NCI-H345 treated with DMSO at 0.1 percent for 48 hours (cell line): ENCODE measurements at regions not wholly inside any gene's neighbourhood (a gene's known extent, or its start where the extent isn't known, plus 50 kb on each side); places are given as distances from the start of the nearest gene placed in this dataset.

ENCODE experiments used
- DNase-seq: peaks from one replicate; lab custom pipeline; 2025; ENCODE audit not compliant: unreplicated experiment; lab: John Stamatoyannopoulos, UW

- no peak for DNase-seq
These were observed 732.6 kb downstream of the KCNJ3 start for GRCh38 chr2:155431004-155431507.

GRCh38 chr2:155427470-155427869, 729.0 kb downstream of the KCNJ3 start:
- DNase-seq: no peak

GRCh38 chr2:155424518-155424917, 726.0 kb downstream of the KCNJ3 start:
- no peak for DNase-seq

- no peak for DNase-seq
These were observed 720.3 kb downstream of the KCNJ3 start for GRCh38 chr2:155418753-155419152.

- DNase-seq: no peak
These were observed 714.1 kb downstream of the KCNJ3 start for GRCh38 chr2:155412598-155412997.

GRCh38 chr2:155404433-155405002, 706.0 kb downstream of the KCNJ3 start:
- no peak for DNase-seq

- DNase-seq: no peak
These were observed 694.9 kb downstream of the KCNJ3 start for GRCh38 chr2:155393406-155393805.

GRCh38 chr2:155391613-155392130, 693.2 kb downstream of the KCNJ3 start:
- DNase-seq: no peak

GRCh38 chr2:155389224-155389623, 690.7 kb downstream of the KCNJ3 start:
- no peak for DNase-seq

GRCh38 chr2:155384555-155385123, 686.1 kb downstream of the KCNJ3 start:
- DNase-seq: no peak

- DNase-seq: no peak
These were observed 684.3 kb downstream of the KCNJ3 start for GRCh38 chr2:155382776-155383175.

GRCh38 chr2:155381436-155381835, 682.9 kb downstream of the KCNJ3 start:
- no peak for DNase-seq

GRCh38 chr2:155379494-155379893, 681.0 kb downstream of the KCNJ3 start:
- DNase-seq: no peak

- DNase-seq: no peak
These were observed 679.5 kb downstream of the KCNJ3 start for GRCh38 chr2:155377931-155378444.

GRCh38 chr2:155377266-155377680, 678.8 kb downstream of the KCNJ3 start:
- DNase-seq: peak; percentile 12

- peak; percentile 7 for DNase-seq
These were observed 674.5 kb downstream of the KCNJ3 start for GRCh38 chr2:155372969-155373368.

GRCh38 chr2:155368934-155369333, 670.4 kb downstream of the KCNJ3 start:
- peak; percentile 12 for DNase-seq

GRCh38 chr2:155364766-155365165, 666.3 kb downstream of the KCNJ3 start:
- no peak for DNase-seq

GRCh38 chr2:155363349-155363888, 664.9 kb downstream of the KCNJ3 start:
- no peak for DNase-seq

GRCh38 chr2:155357172-155357571, 658.7 kb downstream of the KCNJ3 start:
- DNase-seq: no peak

- DNase-seq: no peak
These were observed 657.8 kb downstream of the KCNJ3 start for GRCh38 chr2:155356250-155356649.
